Stimulated activated CD8-positive, alpha-beta memory T cell treated with anti-CD3 and anti-CD28 coated beads, Interleukin-2, amount 100 ng/mL, for 48 hours (primary cell): ENCODE measurements at regions not wholly inside any gene's neighbourhood (a gene's known extent, or its start where the extent isn't known, plus 50 kb on each side); places are given as distances from the start of the nearest gene placed in this dataset.
"Not testable (repeated sequence)": the region's sequence is repeated elsewhere in the genome, so short reads cannot be mapped to it uniquely, and the experiment has no call there.

Experiments
- DNase-seq, 2 donors: peaks; one replicate each; pipeline ENCODE4 v3.0.0-alpha.2; 2020; ENCODE audit warnings: low read depth in 2 of 2

GRCh38 chr4:125750399-125750798 is 435.6 kb downstream of the FAT4 start:
- DNase-seq: no peak

GRCh38 chr4:125750828-125751466 is 436.2 kb downstream of the FAT4 start:
- no peak for DNase-seq

GRCh38 chr4:125758438-125758837 is 443.7 kb downstream of the FAT4 start:
- no peak for DNase-seq

GRCh38 chr4:125760201-125760819 is 445.6 kb downstream of the FAT4 start:
- no peak for DNase-seq

DNA sequence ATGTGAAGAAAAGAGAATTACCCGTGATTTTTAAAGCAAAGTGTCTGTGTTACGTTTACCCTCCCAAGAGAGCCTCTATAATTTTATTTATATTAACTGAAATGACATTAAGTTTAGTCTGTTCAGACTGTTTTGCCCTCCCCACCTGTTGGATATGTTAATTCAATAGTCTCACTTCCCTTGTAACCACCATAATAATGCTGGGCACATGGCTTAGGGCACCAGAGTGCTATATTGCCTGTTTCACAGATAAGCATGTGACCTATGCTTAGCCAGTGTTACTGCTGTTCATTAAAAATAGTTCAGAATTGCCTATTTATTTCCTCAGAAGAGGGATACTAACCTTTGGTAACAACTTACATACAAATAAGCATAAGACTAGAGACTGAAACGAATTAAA is 446.2 kb downstream of the FAT4 start:
- no peak for DNase-seq

DNA sequence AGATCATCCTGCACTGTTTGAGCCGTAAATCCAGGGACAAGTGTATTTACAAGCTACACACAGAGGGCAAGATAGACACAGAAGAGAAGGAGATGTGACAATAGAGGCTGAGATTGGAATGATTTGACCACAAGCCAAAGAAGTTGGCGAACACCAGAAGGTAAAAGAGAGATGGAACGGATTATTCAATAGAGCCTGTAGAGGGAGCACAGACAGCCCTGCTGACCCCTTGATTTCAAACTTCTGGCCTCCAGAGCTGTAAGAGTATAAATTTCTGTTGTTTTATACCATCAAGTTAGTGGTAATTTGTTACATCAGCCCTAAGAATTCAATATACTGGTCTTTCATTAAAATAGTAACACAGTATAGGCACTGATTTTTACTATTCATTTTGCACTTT is 447.8 kb downstream of the FAT4 start:
- no peak for DNase-seq

- no peak for DNase-seq
Measured at GRCh38 chr4:125765941-125766340, 451.2 kb downstream of the FAT4 start.

DNA sequence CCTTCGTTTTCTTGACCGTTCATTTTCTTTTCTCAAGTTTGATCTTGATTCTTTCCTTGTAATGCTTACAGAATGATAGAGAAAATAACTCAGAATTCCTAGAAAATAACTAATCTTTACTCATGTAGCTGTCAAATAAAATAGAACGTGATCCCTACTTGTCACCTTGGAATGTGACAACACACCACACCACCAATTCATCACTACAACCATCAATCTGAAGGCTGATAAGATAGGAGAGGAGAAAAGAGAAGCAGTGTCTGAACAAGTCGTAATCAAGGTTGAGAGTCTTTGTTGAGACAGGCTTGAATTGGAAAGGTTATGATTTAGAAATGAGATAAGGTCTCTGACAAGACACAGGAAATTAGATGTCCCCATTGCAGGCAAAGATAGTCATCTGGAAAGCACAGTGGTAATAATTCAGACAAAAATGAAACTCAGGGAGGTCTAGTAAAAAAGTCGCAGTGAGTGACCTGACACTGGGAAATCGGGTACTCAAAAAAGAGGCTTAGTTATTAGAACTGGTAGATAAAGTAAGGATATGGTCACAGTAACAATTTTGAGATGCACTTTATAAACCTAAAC is 456.2 kb downstream of the FAT4 start:
- DNase-seq: no peak

DNA sequence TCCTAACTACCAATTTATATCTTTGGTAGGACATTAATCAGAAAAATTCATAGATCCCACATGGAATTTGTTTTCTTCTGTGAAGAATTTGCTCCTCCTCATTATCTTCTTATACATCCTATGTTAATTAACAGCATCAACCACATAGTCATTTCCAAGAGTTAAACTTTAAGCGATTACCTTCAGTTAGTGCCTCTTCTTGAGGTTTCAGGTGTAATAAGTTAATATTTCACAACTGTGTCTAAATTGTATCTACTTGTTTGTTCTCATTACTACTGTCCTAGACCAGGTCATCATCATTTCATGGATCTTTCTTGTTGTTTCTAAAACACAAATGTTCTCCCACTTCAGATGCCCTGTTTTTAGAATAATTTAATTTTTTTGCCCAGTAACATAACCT is 457.9 kb downstream of the FAT4 start:
- no peak for DNase-seq

DNA sequence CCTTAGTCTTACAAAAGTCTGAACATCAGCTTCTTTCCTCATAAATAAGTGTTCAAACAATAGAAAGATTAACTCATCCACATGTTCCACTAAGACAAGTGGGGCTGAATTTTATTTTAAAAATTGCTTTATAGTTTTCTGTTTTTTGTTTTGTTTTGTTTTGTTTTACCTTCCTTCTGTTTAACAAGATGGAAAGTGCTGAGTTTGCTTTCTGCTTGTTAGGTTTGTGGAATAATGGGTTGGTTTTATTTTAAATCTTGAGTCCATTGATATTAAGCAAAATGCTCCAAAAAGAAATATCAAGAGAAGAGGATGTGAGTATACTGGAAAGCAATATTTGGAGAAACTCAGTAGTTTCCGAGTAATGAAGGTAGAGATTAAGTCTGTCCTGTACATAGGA is 458.7 kb downstream of the FAT4 start:
- no peak for DNase-seq

DNA sequence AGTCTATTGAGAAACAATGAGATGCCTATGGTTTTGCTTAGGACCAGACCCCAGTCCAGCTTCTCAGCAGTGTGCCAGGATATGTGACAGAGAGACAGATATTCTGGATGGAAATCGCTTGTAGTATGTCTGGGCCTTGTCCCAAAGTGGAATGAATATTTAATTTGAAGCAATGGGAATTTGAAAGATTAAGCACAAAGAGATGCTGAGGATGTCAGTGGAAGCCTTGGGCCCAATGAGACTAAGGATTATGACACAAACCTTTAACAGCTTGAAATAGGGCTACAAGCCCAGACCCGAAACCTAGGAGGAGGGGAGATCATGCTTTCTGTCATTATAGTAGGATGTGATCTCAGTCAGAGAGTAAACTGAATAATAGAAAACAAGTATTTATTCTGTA is 459.2 kb downstream of the FAT4 start:
- no peak for DNase-seq

DNA sequence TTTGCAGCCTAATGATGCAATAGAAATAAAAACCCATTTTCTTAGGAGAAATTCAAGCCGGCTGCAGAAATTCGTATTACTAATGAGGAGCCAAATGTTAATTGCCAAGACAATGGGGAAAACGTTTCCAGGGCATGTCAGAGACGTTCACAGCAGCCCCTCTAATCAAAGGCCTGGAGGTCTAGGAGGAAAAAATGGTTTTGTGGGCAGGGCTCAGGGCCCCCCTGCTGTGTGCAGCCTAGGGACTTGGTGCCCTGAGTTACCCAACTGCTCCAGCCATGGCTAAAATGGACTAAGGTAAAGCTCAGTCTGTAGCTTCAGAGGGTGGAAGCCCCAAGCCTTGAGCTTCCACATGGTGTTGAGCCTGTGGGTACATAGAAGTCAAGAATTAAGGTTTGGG is 461.4 kb downstream of the FAT4 start:
- no peak for DNase-seq

DNA sequence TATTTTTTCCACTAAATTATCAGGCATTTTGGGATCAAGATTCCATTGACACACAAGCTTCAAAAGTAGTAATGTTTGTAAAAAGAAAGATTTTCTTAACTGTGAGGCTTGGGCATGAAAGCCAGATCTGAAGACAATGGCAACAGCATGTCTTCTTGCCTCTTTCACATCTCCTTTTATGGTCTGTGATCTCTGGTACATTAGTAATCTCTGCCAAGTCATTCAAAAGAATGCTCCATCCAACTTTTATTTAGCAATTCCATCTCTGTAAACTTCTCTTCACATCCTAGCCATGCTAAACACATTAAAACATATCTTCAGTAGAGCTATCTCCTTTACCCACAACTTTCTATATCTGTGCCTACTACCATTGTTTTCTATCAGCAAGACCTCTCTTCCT is 465.4 kb downstream of the FAT4 start:
- no peak for DNase-seq

DNA sequence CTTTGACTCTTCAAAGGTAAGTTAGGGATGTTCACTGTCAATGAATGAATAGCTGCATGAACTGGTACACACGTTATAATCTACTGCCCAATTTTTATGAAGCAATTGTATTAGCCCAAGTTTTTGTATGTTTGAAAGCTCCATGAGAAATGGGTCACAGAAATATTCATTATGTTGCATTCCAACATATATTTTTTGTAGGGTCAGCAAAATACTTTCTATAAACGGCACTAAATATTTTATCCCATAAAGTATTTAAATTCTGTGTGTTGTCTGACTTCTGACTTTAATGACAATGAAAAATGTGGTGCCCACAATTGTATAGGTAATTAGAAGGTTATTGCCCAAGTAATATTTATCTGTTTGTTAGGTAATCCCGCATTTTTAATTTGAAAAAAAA is 466.0 kb downstream of the FAT4 start:
- DNase-seq: no peak

DNA sequence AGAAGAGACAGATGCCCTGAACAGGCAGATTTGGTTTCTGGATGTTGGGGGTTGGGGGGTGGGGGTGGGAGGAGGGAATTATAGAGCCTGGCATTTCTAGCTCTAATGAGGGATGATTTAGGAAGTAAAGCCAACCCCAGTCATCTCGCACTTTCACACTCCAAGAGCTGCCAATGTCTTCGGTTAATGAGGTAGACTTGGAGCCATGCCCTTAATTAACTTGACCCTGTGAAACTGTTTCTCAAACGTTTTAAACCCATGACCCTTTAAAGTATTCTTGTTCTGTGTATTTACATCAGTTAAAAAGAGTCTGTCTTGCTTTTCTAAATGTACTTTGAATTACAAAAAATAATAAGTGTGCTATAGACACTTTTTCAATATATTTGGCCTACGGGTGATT is 466.9 kb downstream of the FAT4 start:
- no peak for DNase-seq

DNA sequence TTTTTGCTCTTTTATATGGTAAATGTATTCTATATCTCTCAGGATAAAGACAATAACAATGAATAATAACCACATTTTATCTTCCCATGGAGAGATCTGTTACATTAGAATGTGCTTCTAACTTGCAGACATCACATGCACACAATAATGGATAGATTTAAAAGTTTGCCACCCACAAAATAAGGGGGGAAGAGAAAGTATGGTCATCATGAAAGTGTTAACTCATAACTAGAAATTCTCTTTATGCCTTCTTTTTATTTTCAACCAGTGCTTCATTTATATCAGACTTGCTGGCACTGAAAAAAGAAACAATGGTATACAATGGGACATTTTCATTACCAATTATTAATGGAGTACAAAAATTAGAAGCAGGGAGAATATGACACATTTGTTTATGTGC is 470.0 kb downstream of the FAT4 start:
- DNase-seq: no peak

- DNase-seq: no peak
Measured at GRCh38 chr4:125787707-125788106, 473.0 kb downstream of the FAT4 start.

GRCh38 chr4:125789023-125789422 is 474.3 kb downstream of the FAT4 start:
- DNase-seq: no peak

DNA sequence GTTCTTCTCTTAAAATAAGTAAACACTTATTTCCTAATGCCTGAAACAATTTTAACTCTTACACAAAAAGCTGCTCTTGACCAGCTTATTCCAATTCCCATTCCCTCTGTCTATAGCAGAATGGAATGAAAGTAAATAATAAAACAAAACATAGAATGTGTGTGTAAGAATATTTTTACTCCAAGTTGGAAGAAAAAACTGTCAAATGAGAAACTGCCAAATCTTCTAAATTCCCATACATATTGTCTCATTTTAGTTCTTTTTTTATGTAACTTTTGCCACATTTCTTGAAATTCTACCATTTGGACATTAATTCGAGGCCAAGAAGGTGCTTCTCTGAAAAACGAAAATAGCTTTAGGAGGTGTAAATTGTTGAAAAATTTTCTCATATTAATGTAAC is 477.1 kb downstream of the FAT4 start:
- DNase-seq: no peak

GRCh38 chr4:125794989-125795388 is 480.2 kb downstream of the FAT4 start:
- DNase-seq: no peak

DNA sequence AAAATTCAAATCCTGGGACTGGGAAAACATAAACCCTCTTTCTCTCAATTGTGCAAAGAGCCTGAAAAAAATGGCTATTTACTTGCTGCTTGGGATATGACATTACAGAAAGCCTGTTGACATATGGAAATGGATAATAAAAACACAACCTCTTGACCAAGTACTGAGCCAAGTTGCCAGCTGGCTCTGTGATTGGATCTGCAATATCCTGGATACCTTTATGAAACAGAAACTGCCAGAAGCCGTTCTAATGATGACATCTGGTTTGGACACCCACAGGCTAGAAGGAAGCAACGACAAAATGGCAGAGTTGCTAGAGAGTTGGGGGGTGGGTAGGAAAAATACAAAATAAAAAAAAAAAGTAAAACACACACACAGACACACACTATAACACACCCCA is 481.4 kb downstream of the FAT4 start:
- no peak for DNase-seq

- not testable (repeated sequence) for DNase-seq
Measured at GRCh38 chr4:125797621-125798020, 482.9 kb downstream of the FAT4 start.

DNA sequence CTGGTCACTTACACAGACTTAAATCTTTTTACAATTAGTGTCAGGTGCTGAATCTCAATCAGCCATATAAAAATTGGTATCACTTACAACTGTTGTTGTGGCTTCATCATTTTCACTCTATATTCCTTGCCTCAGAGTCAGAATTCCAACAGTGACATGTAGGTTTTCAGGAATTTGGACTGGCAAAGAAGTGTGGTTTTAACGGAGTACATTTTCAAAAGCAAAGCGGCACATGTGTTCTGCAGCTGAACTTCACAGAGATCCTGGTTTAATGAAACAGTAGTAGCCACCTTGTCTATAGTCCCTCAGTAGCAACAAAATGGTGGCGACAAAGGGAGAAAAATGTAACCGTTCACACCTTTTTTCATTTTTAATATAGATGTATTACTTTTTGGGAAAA is 486.6 kb downstream of the FAT4 start:
- no peak for DNase-seq

- DNase-seq: no peak
Measured at GRCh38 chr4:125801924-125802323, 487.2 kb downstream of the FAT4 start.
